Liver (tissue), 8 donors: ENCODE measurements at regions not wholly inside any gene's neighbourhood (a gene's known extent, or its start where the extent isn't known, plus 50 kb on each side); places are given as distances from the start of the nearest gene placed in this dataset.

Experiments used
- DNase-seq: peaks from one replicate; pipeline ENCODE4 v3.0.0-alpha.2; 2017; ENCODE audit warnings: low spot score
- H3K27ac ChIP-seq, 2 donors: one replicate each; pipeline ENCODE4 v1.7.0; 2013; ENCODE audit warnings: inconsistent platforms in 2 of 2, low read length in 2 of 2, control low read depth in 1 of 2, low read depth in 1 of 2, mild to moderate bottlenecking in 1 of 2
- H3K27me3 ChIP-seq, 4 donors: one replicate each; pipeline versions ENCODE4 v1.6.1 to v1.7.0; 2013; ENCODE audit warnings: low read length in 3 of 4, inconsistent platforms in 1 of 4, mild to moderate bottlenecking in 1 of 4, moderate library complexity in 1 of 4; ENCODE audit not compliant: control insufficient read depth in 4 of 4, insufficient read depth in 4 of 4
- H3K36me3 ChIP-seq, 4 donors: one replicate each; pipeline versions ENCODE4 v1.6.1 to v1.7.0; 2013; ENCODE audit warnings: low read length in 3 of 4, mild to moderate bottlenecking in 3 of 4, low read depth in 1 of 4, moderate library complexity in 1 of 4; ENCODE audit not compliant: control insufficient read depth in 4 of 4, insufficient read depth in 3 of 4
- H3K4me1 ChIP-seq, 4 donors: one replicate each; pipeline versions ENCODE4 v1.6.1 to v1.7.0; 2013; ENCODE audit warnings: low read length in 3 of 4, mild to moderate bottlenecking in 3 of 4, moderate library complexity in 1 of 4; ENCODE audit not compliant: control insufficient read depth in 4 of 4, insufficient read depth in 4 of 4
- H3K4me3 ChIP-seq, 3 donors: one replicate each; pipeline versions ENCODE4 v1.6.1 to v1.7.0; 2013; ENCODE audit warnings: low read length in 3 of 3, control low read depth in 1 of 3, low read depth in 1 of 3, mild to moderate bottlenecking in 1 of 3
- H3K9ac ChIP-seq, 2 donors: one replicate each; pipeline ENCODE4 v1.7.0; 2013; ENCODE audit warnings: low read length in 2 of 2, mild to moderate bottlenecking in 2 of 2, moderate library complexity in 2 of 2, control low read depth in 1 of 2, low read depth in 1 of 2
- H3K9me3 ChIP-seq, 4 donors: one replicate each; pipeline versions ENCODE4 v1.6.1 to v1.7.0; 2013; ENCODE audit warnings: low read length in 3 of 4; ENCODE audit not compliant: control insufficient read depth in 4 of 4
- GABPA ChIP-seq, 2 donors: IDR thresholded peaks in 1 of 2; conservative IDR thresholded peaks in 1 of 2; 2 replicates each; pipeline ENCODE4 v1.6.1; 2016; ENCODE audit warnings: antibody characterized with exemption in 2 of 2, mild to moderate bottlenecking in 1 of 2, moderate library complexity in 1 of 2
- HNF4A ChIP-seq, 2 donors: conservative IDR thresholded peaks; 2 replicates each; pipeline ENCODE4 v1.6.1; 2016; ENCODE audit warnings: antibody characterized with exemption in 2 of 2, mild to moderate bottlenecking in 2 of 2
- NR2F2 ChIP-seq: IDR thresholded peaks from 2 replicates; pipeline ENCODE4 v1.6.1; 2016; ENCODE audit warnings: antibody characterized with exemption
- REST ChIP-seq: IDR thresholded peaks from 2 replicates; pipeline ENCODE4 v1.6.1; 2016; ENCODE audit warnings: antibody characterized with exemption, mild to moderate bottlenecking
- YY1 ChIP-seq: IDR thresholded peaks from 2 replicates; pipeline ENCODE4 v1.6.1; 2016; ENCODE audit warnings: antibody characterized with exemption, mild to moderate bottlenecking
- ZBTB33 ChIP-seq: IDR thresholded peaks from 2 replicates; pipeline ENCODE4 v1.6.1; 2016; ENCODE audit warnings: antibody characterized with exemption
- WGBS: extraction: QIAGEN DNeasy Blood & Tissue Kit; methylation state at CpG from one replicate; pipeline ENCODE4 v1.1.7; 2013; 5-methylcytosine and 5-hydroxymethylcytosine counted together
- TF ChIP-seq, protein P1 (sequence below): fragments of 150-350 bp; IDR thresholded peaks from 2 replicates; pipeline ENCODE4 v1.5.1; 2017; ENCODE audit warnings: improper control_type of control experiment, low read depth, low read length; ENCODE audit not compliant: missing input control
- TF ChIP-seq, protein P2 (sequence below): IDR thresholded peaks from 2 replicates; pipeline ENCODE4 v1.6.1; 2016; ENCODE audit warnings: antibody characterized with exemption
- donor health status: healthy.
- donor health status: healthy.
- donor health status: healthy.
- donor health status: healthy.
- donor health status: healthy.

DNA sequence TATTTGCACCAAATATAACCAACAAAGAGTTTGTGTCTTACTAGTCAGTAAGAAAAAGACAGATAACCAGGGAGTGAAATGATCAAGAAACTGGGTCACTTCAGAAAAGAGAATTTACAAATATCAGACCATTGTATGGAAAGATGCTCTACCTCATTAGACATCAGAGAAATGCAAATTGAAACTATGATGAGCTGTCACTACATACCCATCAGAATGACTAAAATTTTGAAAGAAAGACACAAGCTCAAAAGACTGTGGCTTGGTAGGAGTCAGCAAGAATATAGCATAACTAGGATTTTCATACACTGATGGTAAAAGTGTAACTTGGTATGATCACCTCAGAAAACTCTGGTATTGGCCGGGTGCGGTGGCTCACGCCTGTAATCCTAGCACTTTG is 247.2 kb downstream of the BMP4 start:
- H3K9ac ChIP-seq, result no peak overlapping the region
- H3K27me3 ChIP-seq, result no peaks in the 10 kb centered on the region
- no peak for DNase-seq
- no peaks in the 10 kb centered on the region for H3K4me1 ChIP-seq
- no peak overlapping the region for H3K4me3 ChIP-seq
- no peaks in the 10 kb centered on the region for H3K36me3 ChIP-seq
- H3K9me3 ChIP-seq, result no peaks in the 10 kb centered on the region
- TF ChIP-seq, protein P1, sequence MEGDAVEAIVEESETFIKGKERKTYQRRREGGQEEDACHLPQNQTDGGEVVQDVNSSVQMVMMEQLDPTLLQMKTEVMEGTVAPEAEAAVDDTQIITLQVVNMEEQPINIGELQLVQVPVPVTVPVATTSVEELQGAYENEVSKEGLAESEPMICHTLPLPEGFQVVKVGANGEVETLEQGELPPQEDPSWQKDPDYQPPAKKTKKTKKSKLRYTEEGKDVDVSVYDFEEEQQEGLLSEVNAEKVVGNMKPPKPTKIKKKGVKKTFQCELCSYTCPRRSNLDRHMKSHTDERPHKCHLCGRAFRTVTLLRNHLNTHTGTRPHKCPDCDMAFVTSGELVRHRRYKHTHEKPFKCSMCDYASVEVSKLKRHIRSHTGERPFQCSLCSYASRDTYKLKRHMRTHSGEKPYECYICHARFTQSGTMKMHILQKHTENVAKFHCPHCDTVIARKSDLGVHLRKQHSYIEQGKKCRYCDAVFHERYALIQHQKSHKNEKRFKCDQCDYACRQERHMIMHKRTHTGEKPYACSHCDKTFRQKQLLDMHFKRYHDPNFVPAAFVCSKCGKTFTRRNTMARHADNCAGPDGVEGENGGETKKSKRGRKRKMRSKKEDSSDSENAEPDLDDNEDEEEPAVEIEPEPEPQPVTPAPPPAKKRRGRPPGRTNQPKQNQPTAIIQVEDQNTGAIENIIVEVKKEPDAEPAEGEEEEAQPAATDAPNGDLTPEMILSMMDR, result no peak
- no peak for TF ChIP-seq HNF4A (conservative IDR thresholded peaks at IDR 0.05)
- H3K27ac ChIP-seq, result no peak overlapping the region
- WGBS, result over 99% methylated on average over 3 of the region's 3 CpGs

DNA sequence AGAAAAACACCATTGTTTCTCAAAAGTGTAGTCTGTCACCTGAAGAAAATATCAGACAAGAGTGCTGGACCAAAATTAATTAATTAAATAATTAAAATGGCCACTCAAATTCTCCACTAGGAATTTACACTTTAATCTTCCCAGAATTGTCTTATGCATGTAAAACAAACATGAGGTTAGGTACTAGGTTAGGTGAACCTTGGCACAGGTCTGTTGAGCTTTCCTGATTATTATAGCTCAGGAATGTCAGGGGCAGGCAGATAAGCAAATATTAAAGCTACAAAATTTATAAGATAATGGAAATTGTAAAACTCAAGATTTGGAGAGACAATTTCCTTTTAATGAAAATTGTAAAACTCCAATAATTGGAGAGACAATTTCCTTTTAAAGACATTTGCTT is 253.2 kb downstream of the BMP4 start:
- Histone ChIP-seq H3K4me3 (no peak overlapping the region), H3K27me3 (no peaks in the 10 kb centered on the region), H3K36me3 (no peaks in the 10 kb centered on the region), H3K4me1 (no peaks in the 10 kb centered on the region), H3K9ac (no peak overlapping the region), H3K27ac (no peak overlapping the region), H3K9me3 (no peaks in the 10 kb centered on the region)
- TF ChIP-seq, protein P2, sequence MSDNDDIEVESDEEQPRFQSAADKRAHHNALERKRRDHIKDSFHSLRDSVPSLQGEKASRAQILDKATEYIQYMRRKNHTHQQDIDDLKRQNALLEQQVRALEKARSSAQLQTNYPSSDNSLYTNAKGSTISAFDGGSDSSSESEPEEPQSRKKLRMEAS, result no peak
- no peak for TF ChIP-seq NR2F2
- no peak for TF ChIP-seq HNF4A (conservative IDR thresholded peaks at IDR 0.05)
- TF ChIP-seq GABPA (IDR thresholded peaks at IDR 0.05 in 1 of 2, conservative IDR thresholded peaks at IDR 0.05 in 1 of 2), result no peak
- TF ChIP-seq REST, result no peak
- TF ChIP-seq ZBTB33, result no peak
- no peak for TF ChIP-seq YY1
- no peak for DNase-seq
